ENCODE measurements at regions not wholly inside any gene's neighbourhood (a gene's known extent, or its start where the extent isn't known, plus 50 kb on each side); places are given as distances from the start of the nearest gene placed in this dataset.

DNA sequence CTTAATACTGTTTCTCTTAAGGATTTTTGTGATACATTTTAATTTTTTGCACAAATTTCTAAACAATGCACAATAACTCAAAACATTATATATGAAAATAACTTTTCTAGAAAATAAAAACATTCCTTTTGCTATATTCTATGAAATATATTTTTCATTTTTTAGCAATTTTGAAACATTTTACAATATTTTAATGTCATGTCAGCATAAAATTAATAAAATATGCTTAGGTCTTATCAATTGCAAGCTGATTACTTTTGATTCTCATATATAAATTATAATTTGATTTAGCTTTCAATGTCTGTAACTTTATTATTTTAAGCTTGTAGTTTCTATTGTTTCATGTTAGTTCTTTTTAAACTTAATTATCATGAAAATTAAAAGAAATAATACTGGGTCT, 898.7 kb downstream of the TMEM182 start:
- TF ChIP-seq, protein P1, sequence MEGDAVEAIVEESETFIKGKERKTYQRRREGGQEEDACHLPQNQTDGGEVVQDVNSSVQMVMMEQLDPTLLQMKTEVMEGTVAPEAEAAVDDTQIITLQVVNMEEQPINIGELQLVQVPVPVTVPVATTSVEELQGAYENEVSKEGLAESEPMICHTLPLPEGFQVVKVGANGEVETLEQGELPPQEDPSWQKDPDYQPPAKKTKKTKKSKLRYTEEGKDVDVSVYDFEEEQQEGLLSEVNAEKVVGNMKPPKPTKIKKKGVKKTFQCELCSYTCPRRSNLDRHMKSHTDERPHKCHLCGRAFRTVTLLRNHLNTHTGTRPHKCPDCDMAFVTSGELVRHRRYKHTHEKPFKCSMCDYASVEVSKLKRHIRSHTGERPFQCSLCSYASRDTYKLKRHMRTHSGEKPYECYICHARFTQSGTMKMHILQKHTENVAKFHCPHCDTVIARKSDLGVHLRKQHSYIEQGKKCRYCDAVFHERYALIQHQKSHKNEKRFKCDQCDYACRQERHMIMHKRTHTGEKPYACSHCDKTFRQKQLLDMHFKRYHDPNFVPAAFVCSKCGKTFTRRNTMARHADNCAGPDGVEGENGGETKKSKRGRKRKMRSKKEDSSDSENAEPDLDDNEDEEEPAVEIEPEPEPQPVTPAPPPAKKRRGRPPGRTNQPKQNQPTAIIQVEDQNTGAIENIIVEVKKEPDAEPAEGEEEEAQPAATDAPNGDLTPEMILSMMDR (IDR thresholded peaks at IDR 0.05; ENCODE audit: extremely low read depth in 1 of 2, insufficient read depth in 1 of 2, low read depth in 1 of 2, low read length in 2 of 2): no peak
- no peak for TF ChIP-seq POLR2AphosphoS5 (IDR thresholded peaks at IDR 0.05; ENCODE audit: insufficient read depth, low read depth, low read length)
- TF ChIP-seq, protein P2, sequence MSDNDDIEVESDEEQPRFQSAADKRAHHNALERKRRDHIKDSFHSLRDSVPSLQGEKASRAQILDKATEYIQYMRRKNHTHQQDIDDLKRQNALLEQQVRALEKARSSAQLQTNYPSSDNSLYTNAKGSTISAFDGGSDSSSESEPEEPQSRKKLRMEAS (IDR thresholded peaks at IDR 0.05; ENCODE audit: insufficient read depth, insufficient read length): no peak
- TF ChIP-seq POLR2A (IDR thresholded peaks at IDR 0.05; ENCODE audit: low read depth, low read length): no peak
- TF ChIP-seq EZH2 (IDR thresholded peaks at IDR 0.05; ENCODE audit: borderline replicate concordance, low read depth, low read length, severe bottlenecking): no peak
- TF ChIP-seq GATA2 (IDR thresholded peaks at IDR 0.05; ENCODE audit: insufficient read depth, insufficient read length, low read depth, low read length): no peak
- TF ChIP-seq FOS (IDR thresholded peaks at IDR 0.05; ENCODE audit: borderline replicate concordance, insufficient read depth, low read length): no peak
- TF ChIP-seq JUN (IDR thresholded peaks at IDR 0.05; ENCODE audit: borderline replicate concordance, insufficient read depth, insufficient read length, low read depth): no peak
- no peak for TF ChIP-seq MYC (IDR thresholded peaks at IDR 0.05; ENCODE audit: low read depth, low read length)

All from endothelial cell of umbilical vein (primary cell).